NB4 (cell line): ENCODE measurements at regions not wholly inside any gene's neighbourhood (a gene's known extent, or its start where the extent isn't known, plus 50 kb on each side); places are given as distances from the start of the nearest gene placed in this dataset.

ENCODE experiments used
- CTCF ChIP-seq: IDR thresholded peaks from one replicate; pipeline ENCODE4 v1.5.1; 2012; ENCODE audit warnings: low read depth, low read length
- MAX ChIP-seq: IDR thresholded peaks from 2 replicates; pipeline ENCODE4 v1.6.1; 2011; ENCODE audit warnings: low read depth, low read length

- TF ChIP-seq MAX = no peak
- TF ChIP-seq CTCF = no peak
Observed at GRCh38 chr6:168741942-168742782, 301.2 kb downstream of the SMOC2 start.
